Thyroid gland (tissue), 4 donors: ENCODE measurements at regions not wholly inside any gene's neighbourhood (a gene's known extent, or its start where the extent isn't known, plus 50 kb on each side); places are given as distances from the start of the nearest gene placed in this dataset.

Source experiments
- CTCF ChIP-seq, 6 experiments: fragments of 200-600 bp in 3 of 6; fragments of 450-650 bp in 3 of 6; sonication (generic) in 3 of 6; IDR thresholded peaks; one replicate each; pipeline ENCODE4 v1.5.1; 2016 to 2019; ENCODE audit warnings: antibody characterized with exemption in 6 of 6, mild to moderate bottlenecking in 2 of 6, inconsistent platforms in 1 of 6, moderate library complexity in 1 of 6
- POLR2A ChIP-seq, 2 donors: fragments of 450-650 bp; IDR thresholded peaks; one replicate each; pipeline ENCODE4 v1.6.1; 2017; ENCODE audit warnings: antibody characterized with exemption in 2 of 2, mild to moderate bottlenecking in 2 of 2, moderate library complexity in 1 of 2

- TF ChIP-seq CTCF (IDR thresholded peaks at IDR 0.05) (no peak), POLR2A (IDR thresholded peaks at IDR 0.05) (no peak)
Observed at GRCh38 chr16:80081846-80082245, 458.9 kb upstream of the DYNLRB2 start.
